A673 (cell line): ENCODE measurements at regions not wholly inside any gene's neighbourhood (a gene's known extent, or its start where the extent isn't known, plus 50 kb on each side); places are given as distances from the start of the nearest gene placed in this dataset.

Experiments used
- EZH2 ChIP-seq: fragments of 200-600 bp; sonication (generic); IDR thresholded peaks from 2 replicates; pipeline ENCODE4 v1.6.1; 2017; ENCODE audit warnings: borderline replicate concordance, low read depth, mild to moderate bottlenecking, mixed read lengths, antibody characterized with exemption, low read length; ENCODE audit not compliant: poor library complexity, severe bottlenecking
- TF ChIP-seq, protein P1 (sequence below): fragments of 300-800, 200-600 bp; sonication (generic); conservative IDR thresholded peaks from 2 replicates; pipeline ENCODE4 v1.5.1; 2017; ENCODE audit warnings: low read depth, mild to moderate bottlenecking, antibody characterized with exemption, low read length, moderate library complexity, mixed read lengths

DNA sequence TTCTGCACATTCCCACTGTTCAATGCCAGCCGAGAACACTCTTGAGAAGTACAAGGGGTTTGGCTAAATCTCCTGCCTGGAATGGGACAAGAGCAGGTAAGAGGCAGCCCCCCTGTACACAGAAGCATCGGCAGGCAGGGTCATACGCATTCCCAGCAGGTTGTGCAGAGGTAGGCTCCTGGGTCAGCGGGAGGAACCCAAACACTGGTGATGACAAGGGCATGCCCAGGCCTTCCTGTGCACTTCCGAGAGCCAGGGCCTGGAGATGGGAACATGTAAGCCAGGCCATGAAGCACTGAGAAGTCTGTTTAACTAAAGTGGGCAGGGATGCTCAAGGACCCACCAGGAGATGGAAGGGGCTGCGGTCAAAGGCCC, 130.3 kb upstream of the CHST15 start:
- TF ChIP-seq, protein P1, sequence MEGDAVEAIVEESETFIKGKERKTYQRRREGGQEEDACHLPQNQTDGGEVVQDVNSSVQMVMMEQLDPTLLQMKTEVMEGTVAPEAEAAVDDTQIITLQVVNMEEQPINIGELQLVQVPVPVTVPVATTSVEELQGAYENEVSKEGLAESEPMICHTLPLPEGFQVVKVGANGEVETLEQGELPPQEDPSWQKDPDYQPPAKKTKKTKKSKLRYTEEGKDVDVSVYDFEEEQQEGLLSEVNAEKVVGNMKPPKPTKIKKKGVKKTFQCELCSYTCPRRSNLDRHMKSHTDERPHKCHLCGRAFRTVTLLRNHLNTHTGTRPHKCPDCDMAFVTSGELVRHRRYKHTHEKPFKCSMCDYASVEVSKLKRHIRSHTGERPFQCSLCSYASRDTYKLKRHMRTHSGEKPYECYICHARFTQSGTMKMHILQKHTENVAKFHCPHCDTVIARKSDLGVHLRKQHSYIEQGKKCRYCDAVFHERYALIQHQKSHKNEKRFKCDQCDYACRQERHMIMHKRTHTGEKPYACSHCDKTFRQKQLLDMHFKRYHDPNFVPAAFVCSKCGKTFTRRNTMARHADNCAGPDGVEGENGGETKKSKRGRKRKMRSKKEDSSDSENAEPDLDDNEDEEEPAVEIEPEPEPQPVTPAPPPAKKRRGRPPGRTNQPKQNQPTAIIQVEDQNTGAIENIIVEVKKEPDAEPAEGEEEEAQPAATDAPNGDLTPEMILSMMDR: no peak
- no peak for TF ChIP-seq EZH2
